ACC112 (cell line): ENCODE measurements at regions not wholly inside any gene's neighbourhood (a gene's known extent, or its start where the extent isn't known, plus 50 kb on each side); places are given as distances from the start of the nearest gene placed in this dataset.

Experiments
- H2AFZ ChIP-seq: fragments of 200-600 bp; sonication (generic); one replicate; pipeline ENCODE4 v1.6.0; 2017; ENCODE audit warnings: antibody characterized with exemption, low read length; ENCODE audit not compliant: unreplicated experiment
- H3K27ac ChIP-seq: fragments of 200-600 bp; sonication (generic); 2 replicates; pipeline ENCODE4 v1.5.1; 2014; ENCODE audit warnings: low read depth, mild to moderate bottlenecking, antibody characterized with exemption, low read length, moderate library complexity
- H3K27me3 ChIP-seq: fragments of 200-600 bp; sonication (generic); 2 replicates; pipeline ENCODE4 v1.6.1; 2014; ENCODE audit warnings: mild to moderate bottlenecking, antibody characterized with exemption, low read length, moderate library complexity, mixed read lengths; ENCODE audit not compliant: insufficient read depth
- H3K36me3 ChIP-seq: fragments of 200-600 bp; sonication (generic); 2 replicates; pipeline ENCODE4 v1.6.1; 2016; ENCODE audit warnings: mild to moderate bottlenecking, antibody characterized with exemption, low read length, moderate library complexity, mixed read lengths; ENCODE audit not compliant: insufficient read depth
- H3K4me1 ChIP-seq: fragments of 200-600 bp; sonication (generic); one replicate; pipeline ENCODE4 v1.6.1; 2016; ENCODE audit warnings: low read length, mixed read lengths; ENCODE audit not compliant: insufficient read depth, unreplicated experiment, control insufficient read depth
- H3K4me3 ChIP-seq: fragments of 200-600 bp; sonication (generic); 2 replicates; pipeline ENCODE4 v1.5.1; 2014; ENCODE audit warnings: mild to moderate bottlenecking, low read depth, low read length
- H3K79me2 ChIP-seq: fragments of 200-600 bp; sonication (generic); one replicate; pipeline ENCODE4 v1.6.0; 2016; ENCODE audit warnings: low read length; ENCODE audit not compliant: control insufficient read depth, unreplicated experiment, insufficient read depth

DNA sequence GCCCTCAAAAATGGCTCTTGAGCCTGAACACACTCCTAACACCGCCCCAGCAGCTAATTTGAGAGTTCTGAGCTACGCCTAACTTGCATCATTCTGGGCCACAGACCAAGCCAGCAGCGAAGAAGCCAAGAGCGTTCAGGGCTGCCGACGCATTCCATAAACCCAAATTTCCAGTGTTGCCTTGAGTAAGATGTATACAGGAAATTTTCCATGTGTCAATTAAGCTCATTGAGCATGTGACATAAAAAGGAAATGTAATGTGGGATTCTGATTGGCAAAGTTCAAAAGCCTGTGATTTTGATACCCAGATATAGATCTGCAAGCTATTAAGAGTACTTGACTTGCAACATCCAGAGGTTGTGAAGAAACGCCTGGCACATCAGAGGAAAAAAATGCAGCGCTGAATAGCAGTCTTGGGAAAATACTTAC, 148.6 kb upstream of the NR2F2 start:
- Histone ChIP-seq H3K4me1 (peaks cover 16% of the 10 kb centered on the region), H2AFZ (no peak overlapping the region), H3K79me2 (no peaks in the 10 kb centered on the region), H3K27me3 (no peaks in the 10 kb centered on the region), H3K27ac (peak overlapping the region; percentile 69), H3K36me3 (no peaks in the 10 kb centered on the region), H3K4me3 (0 out of 2 replicates have a peak overlapping the region, but pooled peaks have one; percentile 31)

DNA sequence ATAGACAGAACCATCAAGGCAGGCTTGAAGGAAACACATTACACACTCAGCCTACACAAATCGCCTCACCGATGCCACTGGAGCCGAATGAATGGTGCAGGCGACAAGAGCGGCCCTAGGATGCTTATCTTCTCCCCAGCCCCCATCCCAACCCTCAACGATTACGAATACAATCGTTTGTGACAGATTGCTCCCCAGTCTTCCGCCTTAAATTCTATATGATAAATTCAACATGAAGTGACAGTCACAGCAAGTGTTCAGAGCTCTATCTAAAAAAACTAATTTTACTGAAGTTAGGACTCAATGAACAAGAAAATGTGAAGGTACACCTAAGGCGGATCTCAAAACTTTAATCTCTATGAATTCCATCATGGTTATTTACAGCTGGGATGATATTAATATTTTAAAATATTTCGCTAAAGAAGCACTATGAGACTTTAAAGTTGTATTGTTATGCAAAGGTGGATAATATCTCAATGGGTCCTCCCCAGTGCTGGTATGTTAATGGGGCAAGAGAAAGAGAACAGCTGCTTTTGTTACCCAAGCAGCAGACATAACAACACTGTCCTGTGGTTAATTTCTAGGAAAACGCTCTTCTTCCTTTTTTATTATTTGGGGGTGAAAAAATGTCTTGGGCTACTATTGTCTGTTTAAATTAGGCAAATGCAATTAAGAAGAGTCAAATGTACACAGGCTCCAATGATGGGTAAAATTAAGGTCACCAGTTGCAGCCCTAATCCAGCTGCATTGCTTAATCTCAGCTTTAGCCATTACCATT, 147.6 kb upstream of the NR2F2 start:
- Histone ChIP-seq H3K79me2 (no peaks in the 10 kb centered on the region), H3K4me3 (no peak overlapping the region), H3K27ac (peak overlapping the region; percentile 69; the same call in 1 of the 2 replicates), H3K27me3 (no peaks in the 10 kb centered on the region), H3K36me3 (no peaks in the 10 kb centered on the region), H2AFZ (no peak overlapping the region), H3K4me1 (peaks cover 16% of the 10 kb centered on the region)

GRCh38 chr15:96183514-96183850, 147.0 kb upstream of the NR2F2 start:
- no peaks in the 10 kb centered on the region for H3K27me3 ChIP-seq
- H3K79me2 ChIP-seq: no peaks in the 10 kb centered on the region
- no peaks in the 10 kb centered on the region for H3K36me3 ChIP-seq
- H3K4me3 ChIP-seq: no peak overlapping the region
- peaks cover 16% of the 10 kb centered on the region for H3K4me1 ChIP-seq
- no peak overlapping the region for H3K27ac ChIP-seq
- H2AFZ ChIP-seq: no peak overlapping the region

DNA sequence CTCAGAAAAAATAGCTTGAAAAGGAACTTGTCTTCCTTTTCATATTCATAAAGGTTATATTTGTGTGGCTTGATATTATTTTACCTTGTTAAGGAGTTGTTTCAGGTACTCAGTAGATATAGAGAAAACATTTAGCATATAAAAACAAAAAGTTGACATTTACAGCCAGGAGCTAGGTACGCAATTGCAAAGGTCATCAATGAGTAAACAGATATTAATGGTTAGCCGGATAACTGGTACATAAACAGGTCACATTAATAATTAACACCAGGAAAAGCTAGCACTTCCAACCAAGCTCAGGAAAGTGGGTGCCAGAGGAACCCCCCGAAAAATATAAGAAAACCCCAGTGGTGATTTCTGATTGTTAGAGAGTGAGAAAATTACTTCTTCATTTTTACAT, 146.6 kb upstream of the NR2F2 start:
- no peaks in the 10 kb centered on the region for H3K36me3 ChIP-seq
- H3K79me2 ChIP-seq: no peaks in the 10 kb centered on the region
- H3K4me1 ChIP-seq: peaks cover 16% of the 10 kb centered on the region
- H3K4me3 ChIP-seq: no peak overlapping the region
- no peaks in the 10 kb centered on the region for H3K27me3 ChIP-seq
- no peak overlapping the region for H3K27ac ChIP-seq
- no peak overlapping the region for H2AFZ ChIP-seq

- Histone ChIP-seq H3K4me3 (no peak overlapping the region), H3K27ac (no peak overlapping the region), H3K4me1 (peaks cover 16% of the 10 kb centered on the region), H2AFZ (no peak overlapping the region), H3K79me2 (no peaks in the 10 kb centered on the region), H3K36me3 (no peaks in the 10 kb centered on the region), H3K27me3 (no peaks in the 10 kb centered on the region)
Observed at GRCh38 chr15:96184297-96184696, 146.2 kb upstream of the NR2F2 start.

DNA sequence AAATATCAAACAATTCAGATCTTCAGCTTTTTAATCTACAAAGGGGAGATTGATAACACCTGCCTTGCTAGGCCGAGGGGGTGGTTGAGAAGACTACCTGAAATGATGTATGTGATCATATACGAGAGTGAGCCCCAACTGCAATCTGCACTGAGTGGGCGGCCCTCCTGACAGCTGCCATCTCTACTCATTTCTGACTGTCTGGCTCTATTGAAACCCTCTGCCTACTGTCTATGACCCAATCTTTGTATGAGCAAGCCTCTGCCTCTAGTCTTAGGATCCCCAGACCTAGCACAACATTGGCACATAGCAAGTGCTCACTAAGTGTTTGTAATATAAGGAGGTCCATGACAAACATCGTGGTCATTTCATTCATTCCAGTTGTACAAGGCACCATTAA, 144.4 kb upstream of the NR2F2 start:
- H2AFZ ChIP-seq: no peak overlapping the region
- no peaks in the 10 kb centered on the region for H3K79me2 ChIP-seq

DNA sequence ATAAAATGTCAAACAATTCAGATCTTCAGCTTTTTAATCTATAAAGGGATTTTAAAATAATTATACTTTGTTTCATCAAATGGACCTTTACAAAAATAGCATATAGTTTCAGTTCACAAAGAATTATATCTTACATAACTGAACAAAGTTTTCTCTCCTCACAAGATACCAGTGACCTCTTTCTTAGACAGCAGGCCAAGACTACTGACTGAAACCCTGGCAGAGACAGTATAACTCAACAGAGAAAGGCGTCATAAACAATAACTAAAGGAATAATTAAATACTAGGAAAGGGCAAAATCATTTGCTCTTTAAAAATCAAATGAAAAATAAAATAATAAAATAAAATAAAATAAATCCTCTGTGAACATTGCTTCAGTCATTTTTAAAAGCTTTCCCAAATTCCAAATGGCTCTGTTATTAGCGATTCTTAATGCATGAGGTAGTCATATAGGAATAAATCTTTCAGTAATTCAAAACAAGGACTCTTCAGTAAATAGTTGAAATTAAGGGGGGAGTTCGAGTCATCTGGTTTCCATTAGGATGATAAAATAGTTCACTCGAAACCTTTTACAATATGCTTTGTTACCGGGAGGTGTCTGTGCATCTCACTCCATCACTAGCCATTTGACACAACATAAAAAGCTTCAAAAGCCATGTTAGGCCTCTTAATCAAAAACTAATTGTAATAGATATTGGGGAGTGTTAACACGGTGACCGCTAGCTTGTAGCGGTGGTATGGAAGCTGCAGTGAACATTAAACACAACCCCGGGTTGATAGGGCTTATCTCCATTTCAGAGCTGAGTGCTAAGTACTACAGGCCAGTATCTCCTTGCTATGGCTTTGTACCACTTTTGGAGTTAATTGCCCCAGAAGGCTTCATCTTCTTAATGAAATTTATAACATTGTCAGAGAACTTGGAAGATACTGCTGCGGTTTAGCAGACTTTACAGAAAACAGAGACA, 142.9 kb upstream of the NR2F2 start:
- H3K79me2 ChIP-seq: no peaks in the 10 kb centered on the region
- no peak overlapping the region for H3K27ac ChIP-seq
- H3K4me1 ChIP-seq: peaks cover 3% of the 10 kb centered on the region
- H3K4me3 ChIP-seq: no peak overlapping the region
- no peak overlapping the region for H2AFZ ChIP-seq
- no peaks in the 10 kb centered on the region for H3K27me3 ChIP-seq
- H3K36me3 ChIP-seq: no peaks in the 10 kb centered on the region

More for the DNA sequence above, 144.4 kb upstream of the NR2F2 start:
- Histone ChIP-seq H3K27ac (no peak overlapping the region), H3K36me3 (no peaks in the 10 kb centered on the region), H3K4me1 (peaks cover 16% of the 10 kb centered on the region), H3K27me3 (no peaks in the 10 kb centered on the region), H3K4me3 (no peak overlapping the region)

DNA sequence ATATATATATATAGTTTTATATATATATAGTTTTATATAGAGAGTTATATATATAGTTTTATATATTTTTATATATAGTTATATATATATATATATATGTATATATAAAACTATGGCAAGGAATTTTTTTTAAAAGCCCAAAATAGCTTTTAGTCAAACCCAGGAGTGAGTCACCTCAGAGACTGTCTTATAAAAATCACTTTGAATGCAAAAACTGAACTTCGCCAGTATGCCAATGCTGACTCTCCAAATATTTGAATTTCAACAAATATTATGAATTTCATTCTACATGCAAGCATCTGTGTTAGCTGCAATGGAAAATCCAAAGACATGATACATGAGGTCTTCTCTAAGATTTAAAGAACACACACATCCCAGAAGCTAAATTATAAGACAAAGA, 132.8 kb upstream of the NR2F2 start:
- Histone ChIP-seq H3K4me3 (no peak overlapping the region), H3K4me1 (no peaks in the 10 kb centered on the region), H3K36me3 (no peaks in the 10 kb centered on the region), H2AFZ (no peak overlapping the region), H3K27ac (no peak overlapping the region), H3K27me3 (no peaks in the 10 kb centered on the region), H3K79me2 (no peaks in the 10 kb centered on the region)

DNA sequence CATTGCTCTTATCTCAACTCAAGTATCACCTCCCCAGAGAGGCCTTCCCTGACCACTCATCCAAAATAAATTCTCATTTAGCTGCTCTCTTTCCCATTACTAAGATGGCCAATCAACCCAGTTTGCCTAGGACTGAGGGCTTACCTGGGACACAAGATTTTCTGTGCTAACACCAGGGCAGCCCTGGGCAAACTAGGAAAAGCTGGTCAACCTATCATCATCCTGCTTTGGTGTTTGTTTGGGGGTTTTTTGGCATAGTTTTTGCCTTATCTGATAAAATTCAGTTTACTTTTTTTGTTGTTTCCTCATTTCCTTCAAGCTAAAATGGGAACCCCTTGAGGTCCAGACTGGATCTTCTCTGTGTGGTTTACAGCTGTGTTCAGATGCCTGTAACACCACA, 131.4 kb upstream of the NR2F2 start:
- Histone ChIP-seq H3K4me3 (no peak overlapping the region), H3K79me2 (no peaks in the 10 kb centered on the region), H3K27me3 (no peaks in the 10 kb centered on the region), H3K4me1 (no peaks in the 10 kb centered on the region), H3K36me3 (no peaks in the 10 kb centered on the region), H2AFZ (no peak overlapping the region), H3K27ac (no peak overlapping the region)

GRCh38 chr15:96200357-96200967, 130.0 kb upstream of the NR2F2 start:
- Histone ChIP-seq H3K4me1 (no peaks in the 10 kb centered on the region), H2AFZ (no peak overlapping the region), H3K36me3 (no peaks in the 10 kb centered on the region), H3K27ac (no peak overlapping the region), H3K4me3 (no peak overlapping the region), H3K79me2 (no peaks in the 10 kb centered on the region), H3K27me3 (no peaks in the 10 kb centered on the region)
